GM13976 (cell line): ENCODE measurements at regions not wholly inside any gene's neighbourhood (a gene's known extent, or its start where the extent isn't known, plus 50 kb on each side); places are given as distances from the start of the nearest gene placed in this dataset.

ENCODE experiments used
- DNase-seq: peaks from one replicate; pipeline ENCODE4 v3.0.0; 2012; ENCODE audit warnings: low spot score
- CTCF ChIP-seq: IDR thresholded peaks from 2 replicates; pipeline ENCODE4 v1.5.1; 2012; ENCODE audit warnings: borderline replicate concordance, mild to moderate bottlenecking; ENCODE audit not compliant: insufficient read depth; ENCODE audit errors: extremely low read depth, missing control alignments, control extremely low read depth
- in situ Hi-C: fragments of 300-500 bp; cut with MboI; formaldehyde crosslinking; loops from one replicate; pipeline ENCODE4 v1.12.0; 2022; ENCODE audit warnings: low sequenced_read_pairs, mixed read lengths, inconsistent platforms; ENCODE audit not compliant: unreplicated experiment

DNA sequence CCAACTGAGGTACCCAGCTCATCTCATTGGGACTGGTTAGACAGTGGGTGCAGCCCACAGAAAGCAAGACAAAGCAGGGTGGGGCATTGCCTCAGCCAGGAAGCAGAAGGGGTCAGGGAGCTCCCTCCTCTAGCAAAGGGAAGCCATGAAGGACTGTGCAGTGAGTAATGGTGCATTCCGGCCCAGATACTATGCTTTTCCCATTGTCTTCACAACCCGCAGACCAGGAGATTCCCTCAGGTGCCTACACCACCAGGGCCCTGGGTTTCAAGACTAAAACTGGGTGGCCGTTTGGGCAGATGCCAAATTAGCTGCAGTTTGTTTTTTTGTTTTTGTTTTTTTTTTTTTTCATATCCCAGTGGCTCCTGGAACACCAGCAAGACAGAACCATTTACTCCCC lies 235.3 kb downstream of the TACR3 start:
- in situ Hi-C loops, result loop anchor here (25.0 kb wide), 2 partner anchors 303 to 428 kb away; no protein-coding TSS in a partner anchor
- TF ChIP-seq CTCF, result no peak
- DNase-seq, result no peak

- no peak for DNase-seq
- in situ Hi-C loops, result loop anchor here (25.0 kb wide), 2 partner anchors 304 to 429 kb away; no protein-coding TSS in a partner anchor
- no peak for TF ChIP-seq CTCF
Measured at GRCh38 chr4:103482893-103483292, 236.9 kb downstream of the TACR3 start.

DNA sequence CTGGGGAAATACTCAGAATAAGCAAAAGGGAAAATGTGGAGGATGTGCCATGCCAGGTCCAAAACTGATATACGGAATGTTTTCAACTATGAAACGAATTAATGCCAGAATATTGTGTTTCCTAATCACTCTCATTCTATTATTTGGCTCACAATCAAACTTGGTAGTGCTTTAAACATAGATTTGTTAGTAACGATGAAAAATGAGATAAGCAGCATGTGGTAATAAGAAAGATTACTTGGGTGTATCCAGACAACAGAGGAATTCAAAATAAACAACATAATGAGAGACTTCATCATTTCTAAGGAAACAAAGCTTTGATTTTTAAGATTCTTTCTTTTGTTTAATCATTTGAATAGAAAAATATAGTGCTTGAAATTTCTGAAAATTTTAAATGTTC lies 237.3 kb downstream of the TACR3 start:
- in situ Hi-C loops, result loop anchor here (25.0 kb wide), 2 partner anchors 305 to 430 kb away; no protein-coding TSS in a partner anchor
- TF ChIP-seq CTCF, result no peak

GRCh38 chr4:103478734-103479133 lies 241.1 kb downstream of the TACR3 start:
- in situ Hi-C loops, result loop anchor here (25.0 kb wide), 2 partner anchors 309 to 434 kb away; no protein-coding TSS in a partner anchor
- no peak for DNase-seq
- no peak for TF ChIP-seq CTCF

More for the DNA sequence above, 237.3 kb downstream of the TACR3 start:
- no peak for DNase-seq

GRCh38 chr4:103478210-103478609 lies 241.6 kb downstream of the TACR3 start:
- in situ Hi-C loops, result loop anchor here (25.0 kb wide), 2 partner anchors 309 to 434 kb away; no protein-coding TSS in a partner anchor
- no peak for TF ChIP-seq CTCF
- DNase-seq, result no peak

DNA sequence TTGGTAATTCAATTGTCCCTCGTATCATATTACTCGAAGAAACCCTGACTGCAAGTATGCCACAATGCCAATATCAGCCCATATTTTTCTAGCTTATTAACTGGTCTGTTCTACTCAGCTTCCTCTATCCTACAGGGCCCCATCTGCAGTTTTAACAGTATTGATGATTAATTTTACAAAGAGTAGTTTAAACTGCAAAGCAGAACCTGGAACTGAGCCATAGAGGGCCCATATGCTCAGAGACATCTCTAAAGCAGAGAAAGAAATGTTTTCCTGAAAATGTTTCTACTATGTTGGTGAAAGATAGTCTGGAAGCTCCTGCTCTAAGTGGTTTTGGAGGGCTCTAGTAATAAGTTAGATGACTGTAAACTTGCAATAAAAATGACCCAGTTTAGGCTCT lies 259.4 kb upstream of the CENPE start:
- in situ Hi-C loops, result no loop called here
- no peak for DNase-seq
- TF ChIP-seq CTCF, result no peak
